Liver (tissue), 8 donors: ENCODE measurements at regions not wholly inside any gene's neighbourhood (a gene's known extent, or its start where the extent isn't known, plus 50 kb on each side); places are given as distances from the start of the nearest gene placed in this dataset.

Experiments used
- DNase-seq: peaks from one replicate; pipeline ENCODE4 v3.0.0-alpha.2; 2017; ENCODE audit warnings: low spot score
- H3K27ac ChIP-seq, 2 donors: one replicate each; pipeline ENCODE4 v1.7.0; 2013; ENCODE audit warnings: inconsistent platforms in 2 of 2, low read length in 2 of 2, control low read depth in 1 of 2, low read depth in 1 of 2, mild to moderate bottlenecking in 1 of 2
- H3K27me3 ChIP-seq, 4 donors: one replicate each; pipeline versions ENCODE4 v1.6.1 to v1.7.0; 2013; ENCODE audit warnings: low read length in 3 of 4, inconsistent platforms in 1 of 4, mild to moderate bottlenecking in 1 of 4, moderate library complexity in 1 of 4; ENCODE audit not compliant: control insufficient read depth in 4 of 4, insufficient read depth in 4 of 4
- H3K36me3 ChIP-seq, 4 donors: one replicate each; pipeline versions ENCODE4 v1.6.1 to v1.7.0; 2013; ENCODE audit warnings: low read length in 3 of 4, mild to moderate bottlenecking in 3 of 4, low read depth in 1 of 4, moderate library complexity in 1 of 4; ENCODE audit not compliant: control insufficient read depth in 4 of 4, insufficient read depth in 3 of 4
- H3K4me1 ChIP-seq, 4 donors: one replicate each; pipeline versions ENCODE4 v1.6.1 to v1.7.0; 2013; ENCODE audit warnings: low read length in 3 of 4, mild to moderate bottlenecking in 3 of 4, moderate library complexity in 1 of 4; ENCODE audit not compliant: control insufficient read depth in 4 of 4, insufficient read depth in 4 of 4
- H3K4me3 ChIP-seq, 3 donors: one replicate each; pipeline versions ENCODE4 v1.6.1 to v1.7.0; 2013; ENCODE audit warnings: low read length in 3 of 3, control low read depth in 1 of 3, low read depth in 1 of 3, mild to moderate bottlenecking in 1 of 3
- H3K9ac ChIP-seq, 2 donors: one replicate each; pipeline ENCODE4 v1.7.0; 2013; ENCODE audit warnings: low read length in 2 of 2, mild to moderate bottlenecking in 2 of 2, moderate library complexity in 2 of 2, control low read depth in 1 of 2, low read depth in 1 of 2
- H3K9me3 ChIP-seq, 4 donors: one replicate each; pipeline versions ENCODE4 v1.6.1 to v1.7.0; 2013; ENCODE audit warnings: low read length in 3 of 4; ENCODE audit not compliant: control insufficient read depth in 4 of 4
- ATF3 ChIP-seq: IDR thresholded peaks from 2 replicates; pipeline ENCODE4 v1.6.1; 2016; ENCODE audit warnings: antibody characterized with exemption
- CTCF ChIP-seq: fragments of 150-350 bp; IDR thresholded peaks from 2 replicates; pipeline ENCODE4 v1.5.1; 2017; ENCODE audit warnings: improper control_type of control experiment, low read depth, low read length; ENCODE audit not compliant: missing input control
- EGR1 ChIP-seq, 2 donors: IDR thresholded peaks; 2 replicates each; pipeline ENCODE4 v1.6.1; 2016 to 2018; ENCODE audit warnings: antibody characterized with exemption in 2 of 2, low read depth in 2 of 2
- FOXA1 ChIP-seq: IDR thresholded peaks from 2 replicates; pipeline ENCODE4 v1.6.1; 2016; ENCODE audit warnings: antibody characterized with exemption
- FOXA2 ChIP-seq: IDR thresholded peaks from 2 replicates; pipeline ENCODE4 v1.6.1; 2016; ENCODE audit warnings: antibody characterized with exemption
- GABPA ChIP-seq, 2 donors: IDR thresholded peaks in 1 of 2; conservative IDR thresholded peaks in 1 of 2; 2 replicates each; pipeline ENCODE4 v1.6.1; 2016; ENCODE audit warnings: antibody characterized with exemption in 2 of 2, mild to moderate bottlenecking in 1 of 2, moderate library complexity in 1 of 2
- HNF4A ChIP-seq, 2 donors: conservative IDR thresholded peaks; 2 replicates each; pipeline ENCODE4 v1.6.1; 2016; ENCODE audit warnings: antibody characterized with exemption in 2 of 2, mild to moderate bottlenecking in 2 of 2
- HNF4G ChIP-seq: IDR thresholded peaks from 2 replicates; pipeline ENCODE4 v1.6.1; 2016; ENCODE audit warnings: antibody characterized with exemption
- JUND ChIP-seq, 2 donors: IDR thresholded peaks; 2 replicates each; pipeline ENCODE4 v1.6.1; 2016; ENCODE audit warnings: antibody characterized with exemption in 2 of 2
- MAX ChIP-seq: IDR thresholded peaks from 2 replicates; pipeline ENCODE4 v1.6.1; 2016; ENCODE audit warnings: antibody characterized with exemption
- NR2F2 ChIP-seq: IDR thresholded peaks from 2 replicates; pipeline ENCODE4 v1.6.1; 2016; ENCODE audit warnings: antibody characterized with exemption
- RAD21 ChIP-seq, 2 donors: IDR thresholded peaks; 2 replicates each; pipeline ENCODE4 v1.6.1; 2016; ENCODE audit warnings: antibody characterized with exemption in 2 of 2, mild to moderate bottlenecking in 2 of 2
- REST ChIP-seq: IDR thresholded peaks from 2 replicates; pipeline ENCODE4 v1.6.1; 2016; ENCODE audit warnings: antibody characterized with exemption, mild to moderate bottlenecking
- RXRA ChIP-seq, 2 donors: IDR thresholded peaks; 2 replicates each; pipeline ENCODE4 v1.6.1; 2017 to 2018; ENCODE audit warnings: antibody characterized with exemption in 2 of 2, mild to moderate bottlenecking in 1 of 2
- SP1 ChIP-seq: IDR thresholded peaks from 2 replicates; pipeline ENCODE4 v1.6.1; 2018; ENCODE audit warnings: antibody characterized with exemption, mild to moderate bottlenecking
- TAF1 ChIP-seq: conservative IDR thresholded peaks from 2 replicates; pipeline ENCODE4 v1.6.1; 2016; ENCODE audit warnings: antibody characterized with exemption, mild to moderate bottlenecking
- YY1 ChIP-seq: IDR thresholded peaks from 2 replicates; pipeline ENCODE4 v1.6.1; 2016; ENCODE audit warnings: antibody characterized with exemption, mild to moderate bottlenecking
- ZBTB33 ChIP-seq: IDR thresholded peaks from 2 replicates; pipeline ENCODE4 v1.6.1; 2016; ENCODE audit warnings: antibody characterized with exemption
- WGBS: extraction: QIAGEN DNeasy Blood & Tissue Kit; methylation state at CpG from one replicate; pipeline ENCODE4 v1.1.7; 2013; 5-methylcytosine and 5-hydroxymethylcytosine counted together
- donor health status: healthy.
- donor health status: healthy.
- donor health status: healthy.
- donor health status: healthy.
- donor health status: healthy.

GRCh38 chr12:17661250-17661649, 428.7 kb downstream of the RERGL start:
- Histone ChIP-seq H3K4me1 (no peaks in the 10 kb centered on the region), H3K9me3 (no peaks in the 10 kb centered on the region), H3K4me3 (no peak overlapping the region), H3K27ac (no peak overlapping the region), H3K27me3 (no peaks in the 10 kb centered on the region), H3K36me3 (no peaks in the 10 kb centered on the region), H3K9ac (no peak overlapping the region)
- TF ChIP-seq RAD21 (IDR thresholded peaks at IDR 0.05) (no peak), ATF3 (no peak), NR2F2 (no peak), RXRA (IDR thresholded peaks at IDR 0.05) (no peak), EGR1 (IDR thresholded peaks at IDR 0.05; ENCODE audit: low read depth in 2 of 2) (no peak), MAX (no peak), HNF4G (no peak), FOXA2 (no peak), JUND (IDR thresholded peaks at IDR 0.05) (no peak), CTCF (no peak), GABPA (IDR thresholded peaks at IDR 0.05 in 1 of 2, conservative IDR thresholded peaks at IDR 0.05 in 1 of 2) (no peak), TAF1 (no peak), YY1 (no peak), HNF4A (conservative IDR thresholded peaks at IDR 0.05) (no peak), SP1 (no peak), REST (no peak), FOXA1 (no peak), ZBTB33 (no peak)
- WGBS: 69% methylated on average over 1 of the region's 1 CpG
- DNase-seq: no peak

- H3K9ac ChIP-seq: no peak overlapping the region
- DNase-seq: no peak
- no peaks in the 10 kb centered on the region for H3K9me3 ChIP-seq
- no peak for TF ChIP-seq YY1
- TF ChIP-seq ATF3: no peak
- no peak for TF ChIP-seq RAD21 (IDR thresholded peaks at IDR 0.05)
- no peak for TF ChIP-seq TAF1
- TF ChIP-seq FOXA2: no peak
- no peak for TF ChIP-seq NR2F2
- no peak for TF ChIP-seq JUND (IDR thresholded peaks at IDR 0.05)
- no peak for TF ChIP-seq MAX
- no peak for TF ChIP-seq GABPA (IDR thresholded peaks at IDR 0.05 in 1 of 2, conservative IDR thresholded peaks at IDR 0.05 in 1 of 2)
- TF ChIP-seq CTCF: no peak
- H3K36me3 ChIP-seq: no peaks in the 10 kb centered on the region
- H3K4me1 ChIP-seq: no peaks in the 10 kb centered on the region
- H3K4me3 ChIP-seq: no peak overlapping the region
- no peaks in the 10 kb centered on the region for H3K27me3 ChIP-seq
- 60% methylated on average over 2 of the region's 2 CpGs for WGBS
- H3K27ac ChIP-seq: no peak overlapping the region
Measured at GRCh38 chr12:17652436-17652835, 437.6 kb downstream of the RERGL start.
